Glomerular visceral epithelial cell (primary cell): ENCODE measurements at regions not wholly inside any gene's neighbourhood (a gene's known extent, or its start where the extent isn't known, plus 50 kb on each side); places are given as distances from the start of the nearest gene placed in this dataset.
A peak's percentile ranks its signal among the peaks of the same experiment; 100 is the strongest.
"Not testable (repeated sequence)": the region's sequence is repeated elsewhere in the genome, so short reads cannot be mapped to it uniquely, and the experiment has no call there.

Experiments used
- DNase-seq: peaks from one replicate; pipeline ENCODE4 v3.0.0-alpha.2; 2016; ENCODE audit errors: extremely low spot score

DNA sequence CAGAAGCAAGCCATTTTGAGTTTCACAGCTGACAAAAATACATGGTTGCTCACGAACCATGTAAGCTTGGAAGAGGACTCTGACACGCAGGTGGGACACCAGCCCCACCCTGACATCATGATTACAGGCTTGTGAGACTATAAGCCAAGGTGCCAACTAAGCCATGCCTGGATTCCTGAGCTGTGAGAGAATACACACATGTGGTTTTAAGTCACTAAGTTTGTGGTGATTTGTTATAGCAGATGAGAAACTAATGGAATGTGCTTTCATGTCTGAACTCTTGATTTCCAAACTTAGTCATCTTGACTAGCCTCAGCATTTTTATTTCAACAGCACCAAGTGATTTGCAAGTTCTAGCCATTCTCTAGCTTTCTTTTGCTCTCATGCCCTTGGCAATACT lies 676.1 kb upstream of the CELF4 start:
- DNase-seq, result peak; percentile 97

DNA sequence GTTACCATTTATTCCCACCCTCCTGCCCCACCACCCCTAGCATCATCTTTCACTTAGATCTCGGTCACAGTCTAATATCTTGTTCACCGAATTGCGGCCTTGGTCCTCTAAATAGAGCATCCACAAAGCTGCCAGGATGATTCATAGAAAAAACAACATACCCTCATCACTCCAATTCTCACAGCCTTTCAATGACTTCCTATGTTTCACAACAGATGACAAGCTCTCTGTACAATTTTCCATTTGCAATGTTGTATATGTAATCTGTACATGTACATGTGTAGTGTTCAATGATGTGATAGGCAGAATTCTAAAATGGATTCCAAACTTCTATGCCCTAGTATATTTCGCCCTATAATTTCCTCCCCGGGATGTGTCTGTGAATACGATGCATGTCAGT lies 675.6 kb upstream of the CELF4 start:
- peak; percentile 76 for DNase-seq

GRCh38 chr18:38239606-38240005 lies 674.0 kb upstream of the CELF4 start:
- no peak for DNase-seq

DNA sequence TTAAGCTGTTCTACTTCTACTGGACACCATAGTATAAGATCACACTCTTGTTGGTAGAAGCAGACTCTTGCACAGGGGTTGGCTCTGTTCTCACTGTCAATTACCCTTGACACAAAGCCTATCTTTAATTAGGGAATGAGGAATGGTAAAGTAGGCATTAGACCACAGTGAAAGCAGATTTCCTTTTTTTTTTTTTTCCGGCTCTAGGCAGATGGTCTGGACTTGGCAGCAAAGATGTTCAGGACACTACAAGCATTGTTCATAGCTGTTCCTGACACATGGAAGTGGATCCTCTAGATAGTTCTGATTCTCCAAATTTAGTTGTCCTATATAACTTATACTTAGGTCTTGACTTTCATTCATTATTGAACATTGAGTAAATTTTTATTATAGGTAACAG lies 672.2 kb upstream of the CELF4 start:
- no peak for DNase-seq

GRCh38 chr18:38221476-38222100 lies 656.0 kb upstream of the CELF4 start:
- DNase-seq, result no peak

- no peak for DNase-seq
These were observed 633.4 kb upstream of the CELF4 start for GRCh38 chr18:38198956-38199355.

DNA sequence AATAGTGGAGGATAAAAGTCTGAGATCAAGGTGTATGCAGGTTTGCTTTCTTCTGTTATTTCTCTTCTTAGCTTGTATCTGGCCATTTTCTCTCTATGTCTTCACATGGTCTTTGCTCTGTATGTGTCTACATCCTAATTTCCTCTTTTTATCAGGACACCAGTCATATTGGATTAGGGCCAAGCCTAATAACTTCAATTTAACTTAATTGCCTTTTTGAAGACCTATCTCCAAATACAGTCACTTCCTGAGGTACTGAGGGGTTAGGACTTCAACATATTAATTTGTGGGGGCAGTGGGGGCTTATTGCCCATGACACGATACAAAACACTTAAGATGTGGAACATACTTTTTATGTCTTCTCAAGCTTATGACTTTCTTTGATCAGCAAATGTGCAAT lies 632.9 kb upstream of the CELF4 start:
- DNase-seq, result no peak

DNA sequence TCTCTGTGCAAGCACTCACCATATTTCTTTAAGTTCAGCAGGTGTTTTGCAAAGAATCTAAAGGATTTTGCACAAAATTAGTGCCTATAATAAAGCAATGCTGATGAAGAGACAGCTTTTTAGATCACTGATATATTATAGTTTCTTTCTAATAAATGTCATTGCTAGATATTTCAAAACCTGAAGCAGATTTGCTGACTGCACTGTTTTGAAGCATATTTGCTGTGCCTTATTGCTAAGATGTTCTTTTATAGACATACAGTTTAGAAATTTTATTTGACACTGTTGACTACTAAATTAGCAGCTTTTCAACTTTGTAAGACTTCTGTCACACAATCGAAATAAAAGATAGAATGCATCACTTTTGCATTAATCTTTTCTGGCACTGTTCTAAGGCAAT lies 620.9 kb upstream of the CELF4 start:
- DNase-seq, result no peak

DNA sequence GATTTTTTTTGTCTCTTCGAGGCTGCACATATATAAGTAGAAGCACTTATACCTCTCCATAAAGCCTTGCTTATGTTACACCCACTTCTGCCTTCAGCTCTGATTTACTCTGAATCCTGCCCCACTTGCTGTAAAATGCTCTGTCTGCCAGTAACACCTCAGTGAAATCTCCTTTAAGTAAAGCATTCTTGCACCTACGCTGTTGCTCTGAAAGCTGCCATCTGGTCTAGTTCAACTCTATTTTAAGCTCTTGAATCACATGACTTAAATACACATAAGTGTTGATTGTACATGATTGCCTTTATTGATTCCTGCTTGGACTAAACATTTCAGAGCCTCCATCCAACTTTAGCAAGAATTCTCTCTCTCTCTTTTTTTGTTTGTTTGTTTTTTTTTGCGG lies 609.0 kb upstream of the CELF4 start:
- no peak for DNase-seq

DNA sequence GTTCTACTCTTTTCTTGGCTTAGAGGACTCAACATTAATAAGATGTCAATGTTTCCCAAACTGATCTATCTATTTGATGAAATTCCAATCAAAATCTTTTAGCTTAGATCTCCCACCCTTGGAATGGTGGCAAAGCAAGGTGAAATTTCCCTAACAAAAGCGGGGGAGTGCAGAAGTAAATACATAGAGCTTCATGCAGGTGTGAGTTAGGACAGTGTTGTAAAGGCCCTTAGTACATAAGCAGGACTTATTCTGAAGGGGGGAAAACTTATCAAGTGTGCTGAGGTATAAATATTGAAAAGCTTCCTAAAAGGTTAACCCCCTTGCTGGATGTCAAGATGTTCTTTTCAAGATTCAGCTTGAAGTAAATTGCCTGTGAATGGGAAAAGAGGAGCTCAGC lies 608.6 kb upstream of the CELF4 start:
- no peak for DNase-seq

GRCh38 chr18:38170845-38171244 lies 605.2 kb upstream of the CELF4 start:
- no peak for DNase-seq

GRCh38 chr18:38167623-38168022 lies 602.0 kb upstream of the CELF4 start:
- DNase-seq, result no peak

DNA sequence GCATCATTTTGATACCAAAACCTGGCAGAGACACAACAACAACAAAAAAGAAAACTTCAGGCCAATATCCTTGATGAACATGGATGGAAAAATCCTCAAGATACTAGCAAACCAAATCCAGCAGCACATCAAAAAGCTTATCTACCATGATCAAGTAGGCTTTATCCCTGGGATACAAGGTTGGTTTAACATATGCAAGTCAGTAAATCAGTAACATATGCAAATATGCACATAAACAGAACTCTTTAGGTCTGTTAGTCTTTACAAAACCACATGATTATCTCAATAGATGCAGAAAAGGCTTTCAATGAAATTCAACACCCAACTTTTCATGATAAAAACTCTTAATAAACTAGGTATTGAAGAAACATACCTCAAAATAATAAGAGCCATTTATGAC lies 587.5 kb upstream of the CELF4 start:
- DNase-seq, result not testable (repeated sequence)

DNA sequence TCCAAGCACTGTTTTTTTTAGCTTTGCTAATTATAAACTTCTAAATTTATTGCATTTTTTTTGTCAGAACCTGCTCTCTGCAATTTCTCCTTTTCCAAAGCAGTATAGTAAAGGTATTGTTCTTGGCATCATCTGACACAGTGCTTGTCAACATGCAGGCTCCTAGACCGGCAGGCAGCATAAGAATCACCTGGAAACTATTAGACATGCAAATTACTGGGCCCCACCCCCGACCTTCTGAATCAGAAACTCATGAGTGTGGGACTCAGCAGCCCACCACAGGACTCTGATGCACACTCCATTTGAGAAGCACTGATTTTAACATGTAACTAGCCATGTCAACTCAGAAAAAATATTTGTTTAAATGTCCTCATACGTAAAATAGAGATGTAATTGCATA lies 551.1 kb upstream of the CELF4 start:
- DNase-seq, result no peak

GRCh38 chr18:38115201-38115600 lies 549.6 kb upstream of the CELF4 start:
- DNase-seq, result peak; percentile 54

DNA sequence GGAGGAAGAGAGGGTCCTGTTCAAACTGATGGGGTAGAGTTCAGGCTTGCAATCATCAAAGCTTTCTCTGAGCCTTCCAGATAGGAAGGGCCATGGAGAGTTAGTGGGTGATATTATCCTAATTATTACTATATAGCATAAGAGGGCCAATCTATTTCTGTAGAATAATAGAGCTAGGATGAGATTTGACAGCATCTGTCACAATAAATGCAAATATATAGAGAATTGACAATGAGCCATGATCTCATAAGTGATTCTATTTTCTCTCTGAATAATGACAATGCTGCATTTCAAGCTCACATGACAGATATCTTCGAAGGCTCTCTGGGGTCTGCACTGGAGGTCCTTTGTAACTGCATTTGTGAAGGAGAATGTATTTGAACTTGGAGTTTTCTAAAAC lies 521.9 kb upstream of the CELF4 start:
- DNase-seq, result no peak

DNA sequence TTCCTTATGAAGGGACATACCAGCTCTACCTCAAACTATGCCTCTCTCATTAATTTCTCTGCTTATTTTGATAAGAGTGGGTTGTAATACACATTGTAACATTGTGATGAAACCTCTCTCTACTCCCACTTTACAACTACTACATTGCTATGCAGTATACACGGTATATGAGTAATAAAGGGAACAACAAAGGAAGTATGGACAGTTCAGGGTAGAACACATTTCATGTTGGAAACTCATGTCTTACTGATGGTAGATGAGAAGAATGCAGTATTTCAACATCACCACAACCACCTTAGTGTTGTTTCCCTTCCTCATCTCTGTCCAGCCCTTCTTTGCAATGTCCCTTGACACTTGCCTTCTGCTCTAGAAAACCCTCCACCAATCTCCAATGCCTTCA lies 515.9 kb upstream of the CELF4 start:
- no peak for DNase-seq

- DNase-seq, result peak; percentile 5
These were observed 511.6 kb upstream of the CELF4 start for GRCh38 chr18:38077229-38077628.

DNA sequence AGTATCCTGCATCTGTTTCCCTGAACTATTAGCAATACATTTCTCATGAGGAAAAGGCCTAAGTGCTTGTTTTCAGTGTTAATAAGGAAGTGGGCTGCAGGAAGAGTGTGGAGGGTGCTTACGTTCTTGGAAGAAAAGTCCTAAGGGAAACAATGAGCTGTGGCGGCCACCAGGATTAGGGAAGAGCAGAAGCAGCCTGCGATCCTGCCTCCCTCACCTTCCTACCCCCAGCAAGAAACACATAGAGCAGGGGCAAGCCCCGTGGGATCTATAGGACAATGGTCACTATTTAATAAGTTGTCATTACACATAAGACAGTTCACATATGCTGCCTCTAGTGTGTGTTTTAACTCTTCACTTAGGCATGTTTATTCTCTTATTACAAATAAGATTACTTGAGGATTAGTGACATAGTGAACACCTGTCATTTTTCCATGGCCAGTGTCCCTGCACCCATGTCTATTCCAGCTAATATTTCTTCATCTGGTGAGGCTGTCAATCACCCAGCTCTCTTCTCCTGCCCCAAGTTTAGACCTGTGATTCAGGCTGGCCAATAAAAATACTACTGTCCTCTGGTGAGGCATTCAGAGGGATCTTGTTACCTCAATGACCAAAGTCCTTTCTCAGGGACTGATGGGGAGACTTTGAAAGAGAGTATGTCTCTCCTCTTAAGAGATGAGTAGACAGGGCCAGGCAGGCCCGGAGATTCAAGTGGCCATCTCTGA lies 510.9 kb upstream of the CELF4 start:
- DNase-seq, result no peak

DNA sequence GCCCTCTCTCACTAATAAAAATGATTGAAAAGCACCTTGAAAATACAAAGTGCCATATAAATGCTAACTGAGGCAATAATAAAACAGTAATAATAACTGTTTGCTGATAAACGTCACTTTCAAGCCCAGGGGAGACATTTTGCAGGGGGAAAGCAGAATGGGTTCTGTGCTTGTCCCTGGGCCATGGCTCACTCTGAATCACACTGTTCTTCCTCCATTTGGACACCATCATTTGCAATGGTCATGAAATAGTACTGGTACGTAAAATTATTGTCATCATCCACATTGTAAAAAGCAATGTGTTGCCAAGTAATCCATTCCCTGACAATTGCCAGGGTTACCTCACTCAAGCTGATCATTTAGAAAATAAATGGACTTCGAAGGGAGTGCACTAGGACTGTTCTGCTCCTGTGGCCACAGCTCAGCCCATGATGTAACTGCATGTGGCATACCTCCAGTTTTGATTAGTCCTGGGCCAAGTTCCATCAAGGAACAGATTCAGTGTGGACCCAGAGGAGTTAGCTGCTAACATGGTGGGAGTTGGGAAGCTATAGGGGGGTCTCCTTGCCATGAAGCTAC lies 508.8 kb upstream of the CELF4 start:
- no peak for DNase-seq

DNA sequence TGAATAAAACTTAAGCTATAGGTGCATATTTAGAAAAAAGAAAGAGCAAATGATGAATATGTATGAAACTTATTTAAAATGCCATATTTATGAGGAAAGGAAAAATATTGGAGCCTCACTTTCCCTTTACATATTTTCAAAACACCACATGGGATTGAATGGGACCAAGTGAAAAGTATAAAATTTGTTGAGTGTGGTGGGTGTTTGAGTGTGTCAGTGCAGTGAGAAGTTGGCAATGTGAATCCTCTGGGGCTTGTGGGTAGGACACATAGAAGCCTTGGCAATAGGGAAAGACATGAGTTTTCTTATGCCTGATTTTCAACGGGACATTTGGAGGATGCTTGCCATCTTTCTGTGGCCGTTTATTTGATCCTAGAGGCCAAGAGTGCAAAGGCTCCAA lies 502.2 kb upstream of the CELF4 start:
- DNase-seq, result no peak

DNA sequence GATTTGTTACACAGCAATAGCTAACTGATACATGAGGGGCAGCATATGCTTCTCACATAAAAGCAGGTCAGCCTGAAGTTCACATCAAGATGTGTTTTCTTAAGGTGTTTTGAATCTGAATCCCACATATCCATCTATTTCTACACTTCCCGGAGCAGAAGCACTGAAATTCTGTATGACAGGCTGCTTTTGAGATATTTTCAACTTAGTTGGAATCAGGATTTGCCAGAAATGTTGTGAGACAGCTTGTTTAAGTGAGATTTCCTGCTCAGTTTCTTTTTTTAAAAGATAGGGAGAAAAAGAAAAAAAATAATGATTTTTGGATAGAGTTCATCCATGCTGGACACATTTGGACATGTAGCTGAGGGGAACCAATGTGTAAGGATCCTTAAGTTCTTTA lies 501.5 kb upstream of the CELF4 start:
- no peak for DNase-seq

DNA sequence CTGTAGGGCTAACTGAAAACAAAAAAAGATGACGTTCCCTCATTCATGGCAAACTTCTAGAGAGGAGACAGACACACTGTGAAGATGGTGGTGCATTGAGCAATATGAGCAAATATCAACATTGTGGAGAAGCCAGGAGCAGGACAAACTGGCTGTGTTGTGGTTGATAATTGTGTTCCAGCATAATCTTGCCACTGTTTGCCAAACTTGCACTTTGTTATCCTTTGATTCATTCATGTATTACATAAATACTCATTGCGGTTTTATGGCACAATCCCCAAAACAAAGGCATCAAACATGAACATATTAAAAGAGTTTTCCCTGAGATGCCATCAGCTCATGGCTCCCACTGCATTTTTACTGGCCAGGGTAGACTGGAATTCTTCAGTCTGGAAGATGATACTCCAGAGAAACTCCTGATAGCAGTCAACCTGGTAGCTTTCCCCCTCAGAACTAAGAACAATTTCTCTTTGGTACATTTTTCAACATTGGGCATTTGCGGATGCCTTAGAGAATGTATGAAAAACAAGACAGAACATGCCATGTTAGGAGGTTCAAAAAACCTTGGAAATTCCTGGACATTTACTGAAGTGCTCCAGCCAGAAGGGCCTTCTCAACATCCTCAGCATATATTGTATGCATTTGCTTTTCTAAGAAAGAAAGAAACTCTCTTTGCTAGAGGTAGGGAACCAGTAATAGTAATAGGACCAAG lies 487.4 kb upstream of the CELF4 start:
- DNase-seq, result no peak
